ENCODE measurements at regions not wholly inside any gene's neighbourhood (a gene's known extent, or its start where the extent isn't known, plus 50 kb on each side); places are given as distances from the start of the nearest gene placed in this dataset.

GRCh38 chrX:141415889-141416288 is 168.6 kb downstream of the SPANXA1 start:
- TF ChIP-seq CBX3 (IDR thresholded peaks at IDR 0.05; ENCODE audit: borderline replicate concordance, low read depth), result no peak
- no peak for TF ChIP-seq ZNF274 (IDR thresholded peaks at IDR 0.05; ENCODE audit: insufficient read depth, insufficient read length)
- no peak for TF ChIP-seq ATF3 (IDR thresholded peaks at IDR 0.05; ENCODE audit: borderline replicate concordance, extremely low read depth, low read depth, low read length)
- TF ChIP-seq CHD1 (IDR thresholded peaks at IDR 0.05; ENCODE audit: low read depth, low read length), result no peak
- no peak for TF ChIP-seq POLR2AphosphoS5 (IDR thresholded peaks at IDR 0.05; ENCODE audit: low read length)
- no peak for TF ChIP-seq EGR1 (IDR thresholded peaks at IDR 0.05; ENCODE audit: borderline replicate concordance in 1 of 2, low read depth in 2 of 2, low read length in 2 of 2)
- no peak for TF ChIP-seq PBX3 (IDR thresholded peaks at IDR 0.05; ENCODE audit: insufficient replicate concordance, low read depth, low read length)
- TF ChIP-seq CTCF (IDR thresholded peaks at IDR 0.05 in 2 of 3, conservative IDR thresholded peaks at IDR 0.05 in 1 of 3; ENCODE audit: control insufficient read depth in 2 of 3, extremely low read depth in 1 of 3, insufficient read depth in 1 of 3, low read depth in 3 of 3, low read length in 3 of 3), result no peak
- TF ChIP-seq BCLAF1 (IDR thresholded peaks at IDR 0.05), result no peak
- no peak for TF ChIP-seq EP300 (IDR thresholded peaks at IDR 0.05; ENCODE audit: borderline replicate concordance in 1 of 2, control insufficient read depth in 1 of 2, low read depth in 2 of 2, low read length in 2 of 2)
- TF ChIP-seq MLLT1 (IDR thresholded peaks at IDR 0.05), result no peak
- TF ChIP-seq POLR2A (IDR thresholded peaks at IDR 0.05; ENCODE audit: low read depth, low read length), result no peak
- no peak for TF ChIP-seq SP1 (IDR thresholded peaks at IDR 0.05; ENCODE audit: low read depth, low read length)

Data from GM12878 (cell line).